DND-41 (cell line): ENCODE measurements at regions not wholly inside any gene's neighbourhood (a gene's known extent, or its start where the extent isn't known, plus 50 kb on each side); places are given as distances from the start of the nearest gene placed in this dataset.

Experiments
- ATAC-seq: fragments of 200-7000 bp; cut with Tn5 transposase; 3 replicates; pipeline ENCODE4 v1.9.1; 2021; ENCODE audit warnings: low read depth; ENCODE audit not compliant: insufficient read depth
- DNase-seq: peaks from one replicate; pipeline ENCODE4 v3.0.0-alpha.2; 2020
- H2AFZ ChIP-seq: 2 replicates; pipeline ENCODE4 v1.6.0; 2012; ENCODE audit warnings: low read depth, low read length
- H3K27ac ChIP-seq: 2 replicates; pipeline ENCODE4 v1.5.1; 2012; ENCODE audit warnings: low read length, inconsistent platforms
- H3K27me3 ChIP-seq: fragments of 200-600 bp; sonication (generic); 2 replicates; pipeline ENCODE4 v1.6.0; 2012; ENCODE audit warnings: low read length, mild to moderate bottlenecking, inconsistent platforms; ENCODE audit not compliant: insufficient read depth, poor library complexity
- H3K36me3 ChIP-seq: 2 replicates; pipeline ENCODE4 v1.5.1; 2012; ENCODE audit warnings: low read length, inconsistent platforms; ENCODE audit not compliant: insufficient read depth
- H3K4me1 ChIP-seq: 2 replicates; pipeline ENCODE4 v1.5.1; 2012; ENCODE audit warnings: mild to moderate bottlenecking, low read length; ENCODE audit not compliant: insufficient read depth
- H3K4me2 ChIP-seq: 2 replicates; pipeline ENCODE4 v1.6.0; 2012; ENCODE audit warnings: mild to moderate bottlenecking, moderate library complexity, low read length, inconsistent platforms; ENCODE audit not compliant: insufficient read depth
- H3K4me3 ChIP-seq, 2 experiments: fragments of 200-600 bp in 1 of 2; shearing (Covaris generic) in 1 of 2; 2 replicates each; pipeline ENCODE4 v1.5.1; 2012 to 2016; ENCODE audit warnings: inconsistent platforms in 2 of 2, low read length in 2 of 2, mild to moderate bottlenecking in 2 of 2, low read depth in 1 of 2, moderate library complexity in 1 of 2
- H3K79me2 ChIP-seq: 2 replicates; pipeline ENCODE4 v1.6.0; 2012; ENCODE audit warnings: low read length, inconsistent platforms; ENCODE audit not compliant: insufficient read depth
- H3K9ac ChIP-seq: 2 replicates; pipeline ENCODE4 v1.6.0; 2012; ENCODE audit warnings: low read depth, mild to moderate bottlenecking, inconsistent platforms, low read length, moderate library complexity
- H3K9me3 ChIP-seq: 2 replicates; pipeline ENCODE4 v1.5.1; 2012; ENCODE audit warnings: low read length, moderate library complexity, mild to moderate bottlenecking, inconsistent platforms; ENCODE audit not compliant: insufficient read depth, severe bottlenecking
- H4K20me1 ChIP-seq: 2 replicates; pipeline ENCODE4 v1.6.0; 2012; ENCODE audit warnings: low read length; ENCODE audit not compliant: insufficient read depth
- EZH2 ChIP-seq: IDR thresholded peaks from 3 replicates; pipeline ENCODE4 v1.6.1; 2012; ENCODE audit warnings: borderline replicate concordance, low read depth, mild to moderate bottlenecking, moderate library complexity, low read length, inconsistent platforms; ENCODE audit not compliant: severe bottlenecking
- TF ChIP-seq, protein P1 (sequence below): IDR thresholded peaks from 2 replicates; pipeline ENCODE4 v1.5.1; 2012; ENCODE audit warnings: borderline replicate concordance, low read length, moderate library complexity, mild to moderate bottlenecking; ENCODE audit not compliant: poor library complexity, severe bottlenecking; ENCODE audit errors: extremely low read depth

DNA sequence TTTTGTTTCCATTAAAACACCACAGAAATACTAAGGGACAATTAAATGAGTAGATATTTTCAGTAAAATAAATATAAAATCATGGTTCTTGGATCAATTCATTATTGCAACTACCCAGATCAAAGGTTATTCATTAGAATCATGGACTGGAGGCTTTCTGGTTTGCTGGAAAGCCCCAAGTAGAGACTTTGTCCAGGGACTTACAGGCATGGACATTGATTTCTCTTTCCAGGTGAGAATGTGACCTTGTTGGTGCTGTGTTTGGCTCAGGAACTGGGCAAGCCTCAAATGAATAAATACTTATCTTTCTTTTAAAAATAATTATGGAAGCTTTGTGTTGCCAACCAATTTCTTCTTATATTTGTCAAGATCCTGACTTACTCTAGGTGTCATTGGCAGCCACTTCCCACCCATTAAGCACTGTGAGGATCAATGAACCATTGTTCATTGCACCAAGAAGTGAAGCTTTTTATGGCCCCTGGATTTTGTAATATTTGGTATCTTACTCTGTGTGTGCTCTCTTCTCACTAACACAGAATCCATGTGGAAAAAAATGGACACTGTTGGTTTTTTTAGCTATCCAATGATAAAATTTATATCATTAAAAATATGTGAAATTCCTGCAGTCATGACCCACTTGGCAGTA, 205.8 kb upstream of the NRXN1 start:
- Histone ChIP-seq H4K20me1 (no peaks in the 10 kb centered on the region), H3K4me3 (no peak overlapping the region), H2AFZ (no peak overlapping the region), H3K79me2 (no peaks in the 10 kb centered on the region), H3K4me2 (no peak overlapping the region), H3K4me1 (no peaks in the 10 kb centered on the region), H3K9me3 (no peaks in the 10 kb centered on the region), H3K36me3 (no peaks in the 10 kb centered on the region), H3K27ac (no peak overlapping the region), H3K9ac (no peak overlapping the region), H3K27me3 (no peaks in the 10 kb centered on the region)
- DNase-seq = no peak
- no peak for ATAC-seq
- TF ChIP-seq, protein P1, sequence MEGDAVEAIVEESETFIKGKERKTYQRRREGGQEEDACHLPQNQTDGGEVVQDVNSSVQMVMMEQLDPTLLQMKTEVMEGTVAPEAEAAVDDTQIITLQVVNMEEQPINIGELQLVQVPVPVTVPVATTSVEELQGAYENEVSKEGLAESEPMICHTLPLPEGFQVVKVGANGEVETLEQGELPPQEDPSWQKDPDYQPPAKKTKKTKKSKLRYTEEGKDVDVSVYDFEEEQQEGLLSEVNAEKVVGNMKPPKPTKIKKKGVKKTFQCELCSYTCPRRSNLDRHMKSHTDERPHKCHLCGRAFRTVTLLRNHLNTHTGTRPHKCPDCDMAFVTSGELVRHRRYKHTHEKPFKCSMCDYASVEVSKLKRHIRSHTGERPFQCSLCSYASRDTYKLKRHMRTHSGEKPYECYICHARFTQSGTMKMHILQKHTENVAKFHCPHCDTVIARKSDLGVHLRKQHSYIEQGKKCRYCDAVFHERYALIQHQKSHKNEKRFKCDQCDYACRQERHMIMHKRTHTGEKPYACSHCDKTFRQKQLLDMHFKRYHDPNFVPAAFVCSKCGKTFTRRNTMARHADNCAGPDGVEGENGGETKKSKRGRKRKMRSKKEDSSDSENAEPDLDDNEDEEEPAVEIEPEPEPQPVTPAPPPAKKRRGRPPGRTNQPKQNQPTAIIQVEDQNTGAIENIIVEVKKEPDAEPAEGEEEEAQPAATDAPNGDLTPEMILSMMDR = no peak
- TF ChIP-seq EZH2 = no peak

DNA sequence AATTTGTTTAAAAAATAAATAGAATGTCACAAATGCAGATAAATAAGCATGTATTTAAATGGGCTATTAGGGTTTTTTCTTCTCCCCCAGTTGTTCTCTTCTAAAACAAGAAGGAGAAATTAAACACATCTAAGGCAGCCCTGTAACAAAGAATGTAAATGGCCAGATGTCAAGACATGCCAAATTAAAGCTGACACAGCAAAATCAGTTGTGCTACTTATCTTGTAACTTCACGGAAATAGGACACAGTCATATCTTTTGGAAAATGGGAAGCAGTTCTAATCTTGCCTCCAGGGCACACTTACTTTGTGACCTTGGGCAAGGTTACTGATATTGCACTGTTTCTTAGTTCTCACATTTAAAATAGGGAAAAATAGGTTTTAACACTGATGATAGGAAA, 200.1 kb upstream of the NRXN1 start:
- no peak overlapping the region for H3K9ac ChIP-seq
- TF ChIP-seq, protein P1 = no peak
- H4K20me1 ChIP-seq = no peaks in the 10 kb centered on the region
- DNase-seq (no peak), ATAC-seq (no peak)
- H3K9me3 ChIP-seq = peaks cover 7% of the 10 kb centered on the region
- H3K79me2 ChIP-seq = no peaks in the 10 kb centered on the region
- no peak overlapping the region for H3K4me2 ChIP-seq
- no peaks in the 10 kb centered on the region for H3K27me3 ChIP-seq
- no peak overlapping the region for H2AFZ ChIP-seq
- H3K4me3 ChIP-seq = no peak overlapping the region
- H3K36me3 ChIP-seq = no peaks in the 10 kb centered on the region
- H3K27ac ChIP-seq = no peak overlapping the region
- H3K4me1 ChIP-seq = no peaks in the 10 kb centered on the region

DNA sequence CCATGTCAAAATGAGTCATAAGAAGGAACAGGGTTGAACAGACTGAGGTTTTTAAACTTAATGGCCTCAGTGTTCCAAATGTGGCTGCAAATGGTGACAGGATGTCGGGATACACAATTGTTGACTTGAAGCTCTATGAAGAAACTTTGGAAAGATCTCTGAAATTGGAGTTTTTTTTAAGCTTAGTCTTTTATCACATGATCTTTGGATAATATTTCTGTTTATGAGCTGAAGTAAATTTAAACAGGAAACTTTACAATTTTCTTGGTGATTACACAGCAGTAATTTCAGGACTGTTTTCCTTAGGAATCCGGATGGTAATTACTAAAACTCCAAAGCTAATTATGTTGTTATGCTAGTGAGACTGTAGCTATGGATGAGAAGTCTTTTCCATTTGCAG, 199.1 kb upstream of the NRXN1 start:
- Histone ChIP-seq H3K4me1 (no peaks in the 10 kb centered on the region), H3K79me2 (no peaks in the 10 kb centered on the region), H2AFZ (no peak overlapping the region), H3K4me3 (no peak overlapping the region), H3K36me3 (no peaks in the 10 kb centered on the region), H3K9ac (no peak overlapping the region), H4K20me1 (no peaks in the 10 kb centered on the region), H3K9me3 (peaks cover 7% of the 10 kb centered on the region), H3K27ac (no peak overlapping the region), H3K27me3 (no peaks in the 10 kb centered on the region), H3K4me2 (no peak overlapping the region)
- ATAC-seq = no peak
- TF ChIP-seq, protein P1 = no peak
- no peak for TF ChIP-seq EZH2
- DNase-seq = no peak

DNA sequence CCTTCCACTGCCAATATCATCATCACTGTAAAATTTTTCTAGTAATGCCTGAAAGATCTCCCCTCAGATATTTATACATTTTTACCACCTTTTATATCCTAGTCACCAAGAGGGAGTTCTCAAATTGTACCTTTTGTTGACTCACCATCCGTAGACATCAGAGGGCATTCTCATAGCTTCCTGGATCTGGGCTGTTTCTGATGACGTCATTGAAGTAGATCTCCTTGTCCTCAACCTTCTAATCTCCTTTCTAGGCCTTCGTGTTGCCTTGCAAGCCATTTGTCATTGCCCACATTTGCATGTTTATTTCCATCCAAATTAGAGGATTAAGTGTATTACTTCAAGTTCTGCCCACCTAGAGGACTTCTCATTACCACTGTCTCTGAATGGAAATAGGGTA, 193.4 kb upstream of the NRXN1 start:
- Histone ChIP-seq H3K4me1 (no peaks in the 10 kb centered on the region), H3K36me3 (no peaks in the 10 kb centered on the region), H3K27me3 (no peaks in the 10 kb centered on the region), H3K27ac (no peak overlapping the region), H3K9ac (no peak overlapping the region), H3K79me2 (no peaks in the 10 kb centered on the region), H2AFZ (no peak overlapping the region), H3K4me3 (no peak overlapping the region), H3K9me3 (peaks cover 7% of the 10 kb centered on the region), H4K20me1 (no peaks in the 10 kb centered on the region), H3K4me2 (no peak overlapping the region)
- ATAC-seq = no peak
- no peak for TF ChIP-seq EZH2
- TF ChIP-seq, protein P1 = no peak
- DNase-seq = no peak
